C4-2B (cell line): ENCODE measurements at regions not wholly inside any gene's neighbourhood (a gene's known extent, or its start where the extent isn't known, plus 50 kb on each side); places are given as distances from the start of the nearest gene placed in this dataset.

Source experiments
- ZFX ChIP-seq: fragments of 450-650 bp; IDR thresholded peaks from 2 replicates; pipeline ENCODE4 v1.6.1; 2017
- TF ChIP-seq, protein P1 (sequence below): fragments of 450-650 bp; conservative IDR thresholded peaks from 2 replicates; pipeline ENCODE4 v1.5.1; 2017; ENCODE audit warnings: mild to moderate bottlenecking

DNA sequence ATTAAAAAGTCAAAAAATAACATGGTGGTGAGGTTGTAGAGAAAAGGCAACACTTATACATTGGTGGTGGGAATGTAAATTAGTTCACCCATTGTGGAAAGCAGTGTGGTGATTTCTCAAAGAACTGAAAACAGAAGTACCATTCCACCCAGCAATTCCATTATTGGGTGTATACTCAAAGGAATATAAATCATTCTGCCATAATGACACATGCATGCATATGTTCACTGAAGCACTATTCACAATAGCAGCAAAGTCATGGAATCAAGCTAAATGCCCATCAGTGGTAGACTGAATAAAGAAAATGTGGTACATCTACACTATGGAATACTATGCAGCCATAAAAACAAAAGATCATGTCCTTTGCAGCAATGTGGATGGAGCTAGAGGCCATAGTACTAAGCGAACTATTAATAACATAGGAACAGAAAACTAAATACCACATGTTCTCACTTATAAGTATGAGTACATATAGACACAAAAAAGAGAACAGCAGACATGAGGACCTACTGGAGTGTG is 66.1 kb upstream of the MKLN1 start:
- TF ChIP-seq, protein P1, sequence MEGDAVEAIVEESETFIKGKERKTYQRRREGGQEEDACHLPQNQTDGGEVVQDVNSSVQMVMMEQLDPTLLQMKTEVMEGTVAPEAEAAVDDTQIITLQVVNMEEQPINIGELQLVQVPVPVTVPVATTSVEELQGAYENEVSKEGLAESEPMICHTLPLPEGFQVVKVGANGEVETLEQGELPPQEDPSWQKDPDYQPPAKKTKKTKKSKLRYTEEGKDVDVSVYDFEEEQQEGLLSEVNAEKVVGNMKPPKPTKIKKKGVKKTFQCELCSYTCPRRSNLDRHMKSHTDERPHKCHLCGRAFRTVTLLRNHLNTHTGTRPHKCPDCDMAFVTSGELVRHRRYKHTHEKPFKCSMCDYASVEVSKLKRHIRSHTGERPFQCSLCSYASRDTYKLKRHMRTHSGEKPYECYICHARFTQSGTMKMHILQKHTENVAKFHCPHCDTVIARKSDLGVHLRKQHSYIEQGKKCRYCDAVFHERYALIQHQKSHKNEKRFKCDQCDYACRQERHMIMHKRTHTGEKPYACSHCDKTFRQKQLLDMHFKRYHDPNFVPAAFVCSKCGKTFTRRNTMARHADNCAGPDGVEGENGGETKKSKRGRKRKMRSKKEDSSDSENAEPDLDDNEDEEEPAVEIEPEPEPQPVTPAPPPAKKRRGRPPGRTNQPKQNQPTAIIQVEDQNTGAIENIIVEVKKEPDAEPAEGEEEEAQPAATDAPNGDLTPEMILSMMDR: no peak
- TF ChIP-seq ZFX: no peak
